ENCODE measurements at regions not wholly inside any gene's neighbourhood (a gene's known extent, or its start where the extent isn't known, plus 50 kb on each side); places are given as distances from the start of the nearest gene placed in this dataset.
A peak's percentile ranks its signal among the peaks of the same experiment; 100 is the strongest.

- no peaks in the 10 kb centered on the region for H3K9me3 ChIP-seq (ENCODE audit: insufficient read depth in 2 of 2, low read depth in 1 of 2, low read length in 1 of 2)
- H2BK15ac ChIP-seq (ENCODE audit: low read length), result no peak overlapping the region
- no peak overlapping the region for H2BK12ac ChIP-seq (ENCODE audit: low read depth, low read length)
- DNase-seq (ENCODE audit: low read depth in 1 of 2, low spot score in 2 of 2) (no peak), FAIRE-seq (no peak)
- H3K18ac ChIP-seq (ENCODE audit: extremely low read depth, low read length), result no peak overlapping the region
- CTCF ChIA-PET (ENCODE audit: partially characterized antibody), result no interaction called here
- H2AFZ ChIP-seq (ENCODE audit: low read length), result 0 out of 2 replicates have a peak overlapping the region, but pooled peaks have one; percentile 34
- H2AK5ac ChIP-seq (ENCODE audit: low read depth, low read length), result no peak overlapping the region
- no peak overlapping the region for H3K14ac ChIP-seq (ENCODE audit: insufficient read length)
- H3K9ac ChIP-seq (replicated peaks in 1 of 4; ENCODE audit: extremely low read depth in 1 of 4, low read depth in 3 of 4, low read length in 3 of 4), result no peak overlapping the region
- H3K4me2 ChIP-seq (ENCODE audit: insufficient read depth in 1 of 2, low read depth in 2 of 2, low read length in 2 of 2), result no peak overlapping the region
- POLR2A ChIA-PET (ENCODE audit: partially characterized antibody), result no interaction called here
- H4K91ac ChIP-seq (replicated peaks; ENCODE audit: insufficient read length, low read length), result no peak overlapping the region
- H3K27me3 ChIP-seq (replicated peaks in 1 of 4; ENCODE audit: control insufficient read depth in 3 of 4, extremely low read depth in 1 of 4, insufficient read depth in 3 of 4, low read length in 3 of 4), result no peaks in the 10 kb centered on the region
- no peaks in the 10 kb centered on the region for H3K79me1 ChIP-seq (ENCODE audit: low read depth, low read length)
- H3K56ac ChIP-seq (replicated peaks; ENCODE audit: insufficient read length, low read depth, low read length), result no peak overlapping the region
- no peaks in the 10 kb centered on the region for H3K79me2 ChIP-seq (ENCODE audit: control insufficient read depth in 1 of 2, insufficient read depth in 2 of 2, low read length in 2 of 2)
- H3K4me3 ChIP-seq (ENCODE audit: extremely low read depth in 1 of 4, insufficient read depth in 2 of 4, low read depth in 3 of 4, low read length in 4 of 4), result no peak overlapping the region
- 89% methylated on average over 2 of the region's 2 CpGs; no CpG with 5 or more reads in 1 of the 2 experiments for WGBS, 2 experiments (ENCODE audit: extremely low coverage in 1 of 2, insufficient coverage in 1 of 2, insufficient read length in 1 of 2, insufficient replicate concordance in 2 of 2, low coverage in 1 of 2, low lambda C conversion rate in 2 of 2, missing lambda C conversion rate in 1 of 2)
- H3K27ac ChIP-seq (ENCODE audit: low read depth, low read length), result no peak overlapping the region
- H4K5ac ChIP-seq (ENCODE audit: insufficient read length, low read depth, low read length), result no peak overlapping the region
- no peak overlapping the region for H3K4ac ChIP-seq (replicated peaks; ENCODE audit: insufficient read length, low read depth, low read length)
- no peak overlapping the region for H3K23ac ChIP-seq (ENCODE audit: insufficient read length)
- no peak overlapping the region for H2BK5ac ChIP-seq (ENCODE audit: low read depth, low read length)
- no peaks in the 10 kb centered on the region for H3K4me1 ChIP-seq (replicated peaks in 1 of 4; ENCODE audit: control insufficient read depth in 3 of 4, insufficient read depth in 4 of 4, low read length in 3 of 4)
- H3K23me2 ChIP-seq (ENCODE audit: low read depth, low read length), result no peaks in the 10 kb centered on the region
- peaks cover 0 to 1% of the 10 kb centered on the region in 2 experiments for H4K20me1 ChIP-seq (replicated peaks in 1 of 2; ENCODE audit: control insufficient read depth in 1 of 2, insufficient read depth in 2 of 2, low read length in 2 of 2)
- H2BK120ac ChIP-seq (replicated peaks; ENCODE audit: low read depth, low read length), result no peak overlapping the region
- H2BK20ac ChIP-seq (ENCODE audit: low read length), result no peak overlapping the region
- no peaks in the 10 kb centered on the region for H3K36me3 ChIP-seq (ENCODE audit: control insufficient read depth in 2 of 4, insufficient read depth in 4 of 4, low read length in 3 of 4)
- no peak overlapping the region for H4K8ac ChIP-seq (ENCODE audit: extremely low read depth, insufficient read depth, low read length)
- TF ChIP-seq NRF1 (IDR thresholded peaks at IDR 0.05; ENCODE audit: low read depth, low read length) (no peak), ZNF274 (IDR thresholded peaks at IDR 0.05; ENCODE audit: borderline replicate concordance, extremely low read depth, low read length) (no peak), POLR2AphosphoS5 (IDR thresholded peaks at IDR 0.05; ENCODE audit: low read depth, low read length) (no peak), KDM5A (IDR thresholded peaks at IDR 0.05; ENCODE audit: low read length) (no peak), KDM1A (IDR thresholded peaks at IDR 0.05; ENCODE audit: borderline replicate concordance, low read length) (no peak), GTF2F1 (IDR thresholded peaks at IDR 0.05; ENCODE audit: borderline replicate concordance, low read depth, low read length) (no peak), SP4 (IDR thresholded peaks at IDR 0.05; ENCODE audit: low read length) (no peak), MAFK (IDR thresholded peaks at IDR 0.05; ENCODE audit: low read depth, low read length) (no peak)
Observed at GRCh38 chr10:33573606-33574005, 239.1 kb upstream of the NRP1 start.

All from H1 (cell line).